RWPE1 (cell line): ENCODE measurements at regions not wholly inside any gene's neighbourhood (a gene's known extent, or its start where the extent isn't known, plus 50 kb on each side); places are given as distances from the start of the nearest gene placed in this dataset.

Source experiments
- CTCF ChIA-PET: fragments of 350-600 bp; sonication (Branson Sonifier 250); formaldehyde crosslinking; extraction: SDS; loops from one replicate; lab custom pipeline; 2021; lab: Yijun Ruan, JAX
- POLR2A ChIA-PET: fragments of 400-600 bp; formaldehyde crosslinking; extraction: SDS; loops from one replicate; lab custom pipeline; 2020; ENCODE audit warnings: antibody characterized with exemption; ENCODE audit not compliant: low non-redundant PET; lab: Yijun Ruan, JAX
- DNase-seq: peaks from one replicate; pipeline ENCODE4 v3.0.0; 2012; ENCODE audit warnings: low spot score
- H3K27ac ChIP-seq: fragments of 450-650 bp; 2 replicates; pipeline ENCODE4 v1.5.1; 2017
- TF ChIP-seq, protein P1 (sequence below): fragments of 450-650 bp; conservative IDR thresholded peaks from 2 replicates; pipeline ENCODE4 v1.5.1; 2017; ENCODE audit warnings: low read depth, mild to moderate bottlenecking

DNA sequence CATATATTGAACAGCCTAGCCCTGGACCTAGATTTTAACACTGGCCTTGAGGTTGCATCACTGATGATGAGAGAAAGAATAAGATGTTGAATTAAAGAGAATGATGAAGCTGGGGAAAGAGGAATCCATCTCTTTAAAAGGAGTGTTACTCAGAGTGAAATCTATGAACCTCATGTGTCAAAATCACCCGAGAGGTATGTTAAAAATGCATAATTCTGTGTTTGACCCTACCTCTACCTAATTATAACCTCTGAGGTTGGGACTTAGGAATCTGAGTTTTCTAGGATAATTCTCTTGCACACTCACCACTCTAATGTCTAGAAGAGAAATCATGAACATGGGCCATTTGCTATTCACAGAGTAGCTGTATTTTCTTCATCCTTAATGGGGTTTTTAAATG is 479.4 kb downstream of the ENC1 start:
- ChIA-PET POLR2A (no interaction called here), CTCF (interaction anchor here (0.5 kb wide), 1 partner anchor 135 kb away, joined by 3 read pairs; no protein-coding TSS in a partner anchor)
- H3K27ac ChIP-seq: no peak overlapping the region
- no peak for DNase-seq
- TF ChIP-seq, protein P1, sequence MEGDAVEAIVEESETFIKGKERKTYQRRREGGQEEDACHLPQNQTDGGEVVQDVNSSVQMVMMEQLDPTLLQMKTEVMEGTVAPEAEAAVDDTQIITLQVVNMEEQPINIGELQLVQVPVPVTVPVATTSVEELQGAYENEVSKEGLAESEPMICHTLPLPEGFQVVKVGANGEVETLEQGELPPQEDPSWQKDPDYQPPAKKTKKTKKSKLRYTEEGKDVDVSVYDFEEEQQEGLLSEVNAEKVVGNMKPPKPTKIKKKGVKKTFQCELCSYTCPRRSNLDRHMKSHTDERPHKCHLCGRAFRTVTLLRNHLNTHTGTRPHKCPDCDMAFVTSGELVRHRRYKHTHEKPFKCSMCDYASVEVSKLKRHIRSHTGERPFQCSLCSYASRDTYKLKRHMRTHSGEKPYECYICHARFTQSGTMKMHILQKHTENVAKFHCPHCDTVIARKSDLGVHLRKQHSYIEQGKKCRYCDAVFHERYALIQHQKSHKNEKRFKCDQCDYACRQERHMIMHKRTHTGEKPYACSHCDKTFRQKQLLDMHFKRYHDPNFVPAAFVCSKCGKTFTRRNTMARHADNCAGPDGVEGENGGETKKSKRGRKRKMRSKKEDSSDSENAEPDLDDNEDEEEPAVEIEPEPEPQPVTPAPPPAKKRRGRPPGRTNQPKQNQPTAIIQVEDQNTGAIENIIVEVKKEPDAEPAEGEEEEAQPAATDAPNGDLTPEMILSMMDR: no peak

DNA sequence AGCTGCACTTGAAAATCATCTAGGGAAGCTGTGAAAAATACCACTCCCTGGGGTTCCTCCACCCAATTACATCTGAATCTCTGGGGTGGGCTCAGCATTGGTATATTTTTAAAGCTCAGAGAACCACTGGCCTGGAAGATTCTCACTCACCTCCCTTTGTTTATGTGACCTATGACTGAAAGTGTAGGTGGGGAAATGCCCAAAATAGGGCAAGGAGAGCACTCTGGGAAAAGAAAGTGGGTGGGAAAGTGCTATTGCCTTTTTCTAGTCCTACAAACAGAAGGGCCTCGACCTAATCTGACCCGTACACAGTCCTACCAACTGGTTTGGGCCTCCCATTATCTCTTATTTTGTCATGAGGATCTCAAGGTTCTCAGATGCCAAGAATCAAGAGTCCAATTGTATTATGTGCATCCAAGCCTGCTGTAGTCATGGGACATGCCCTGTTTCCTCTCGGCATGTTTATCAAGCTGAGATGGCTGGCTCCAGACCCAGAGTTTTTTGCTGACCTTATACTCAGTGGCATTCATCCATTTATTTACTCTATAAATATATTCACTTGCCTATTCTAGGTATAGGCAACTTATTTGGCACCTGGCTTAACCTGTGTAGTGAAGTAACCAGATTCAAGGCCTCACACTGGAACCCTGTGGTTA is 483.7 kb downstream of the ENC1 start:
- no peak for DNase-seq
- TF ChIP-seq, protein P1: no peak
- H3K27ac ChIP-seq: no peak overlapping the region
- ChIA-PET CTCF (no interaction called here), POLR2A (no interaction called here)

DNA sequence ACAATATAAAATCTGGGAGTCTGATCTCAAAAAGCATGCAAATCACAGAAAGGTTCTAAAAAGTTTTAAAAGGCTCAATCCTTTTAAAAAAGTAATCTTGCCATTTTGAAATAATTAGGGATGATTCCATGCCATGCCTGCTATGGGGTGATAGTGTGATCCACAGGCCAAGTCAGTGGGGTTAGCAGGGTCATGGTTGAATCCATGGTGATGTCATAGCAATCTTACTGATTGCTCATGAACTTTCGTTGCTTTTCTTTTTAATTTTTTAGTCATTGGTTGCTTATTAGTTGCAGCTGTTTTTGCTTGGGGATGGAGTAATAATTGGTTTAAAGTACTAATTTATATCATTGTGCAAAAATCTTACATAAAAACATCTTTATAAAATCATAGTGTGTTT is 485.0 kb downstream of the ENC1 start:
- ChIA-PET POLR2A (no interaction called here), CTCF (no interaction called here)
- H3K27ac ChIP-seq: no peak overlapping the region
- TF ChIP-seq, protein P1: no peak
- DNase-seq: no peak

DNA sequence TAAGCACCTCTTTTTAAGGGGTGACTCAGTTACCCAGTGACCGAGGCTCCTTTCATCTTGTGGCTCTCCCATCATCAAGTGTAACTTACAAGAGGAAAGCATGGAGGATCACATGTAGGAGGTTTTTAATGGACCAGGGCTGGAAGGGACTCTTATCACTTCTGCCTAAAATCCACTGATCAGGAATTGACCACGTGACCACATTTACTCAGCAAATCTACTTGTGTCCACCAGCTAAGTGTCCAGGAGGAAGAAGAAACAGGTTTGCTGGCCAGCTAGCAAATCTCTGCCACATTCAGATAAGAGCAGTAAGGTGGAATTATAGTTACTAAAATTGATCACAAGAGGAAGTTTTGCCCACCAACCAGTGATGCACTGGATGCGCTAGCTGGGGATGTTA is 486.0 kb downstream of the ENC1 start:
- no peak for DNase-seq
- no peak overlapping the region for H3K27ac ChIP-seq
- CTCF ChIA-PET: interaction anchor here (0.6 to 0.7 kb wide), 2 partner anchors 486 to 593 kb away, joined by 3 to 4 read pairs; no protein-coding TSS in a partner anchor
- POLR2A ChIA-PET: no interaction called here
- TF ChIP-seq, protein P1: no peak

DNA sequence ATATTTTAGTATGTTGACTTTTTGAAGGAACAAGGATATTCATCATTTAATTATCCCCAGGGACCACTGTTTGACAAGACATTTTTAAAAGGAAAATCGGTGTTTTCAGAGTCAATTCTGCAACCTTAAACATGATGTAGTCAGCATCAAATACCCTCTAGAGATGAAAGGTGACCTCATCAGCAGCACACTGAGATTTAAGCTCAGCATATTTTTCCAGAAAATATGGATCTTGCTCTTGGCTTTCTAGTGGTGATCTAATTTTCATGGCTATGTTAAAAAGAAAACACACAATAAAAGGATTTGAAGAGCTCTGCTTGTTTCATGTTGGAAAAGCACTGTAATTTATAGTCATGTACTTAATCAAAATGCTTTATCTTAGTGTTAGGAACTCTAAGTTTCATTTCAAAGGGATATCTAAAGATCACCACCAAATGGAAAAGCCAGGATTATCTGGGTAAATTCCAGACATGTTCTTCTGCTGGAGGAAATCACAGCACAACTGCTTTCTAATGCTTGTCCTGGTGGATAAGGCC is 487.2 kb downstream of the ENC1 start:
- POLR2A ChIA-PET: no interaction called here
- CTCF ChIA-PET: no interaction called here
- DNase-seq: no peak
- H3K27ac ChIP-seq: no peak overlapping the region
- TF ChIP-seq, protein P1: no peak

DNA sequence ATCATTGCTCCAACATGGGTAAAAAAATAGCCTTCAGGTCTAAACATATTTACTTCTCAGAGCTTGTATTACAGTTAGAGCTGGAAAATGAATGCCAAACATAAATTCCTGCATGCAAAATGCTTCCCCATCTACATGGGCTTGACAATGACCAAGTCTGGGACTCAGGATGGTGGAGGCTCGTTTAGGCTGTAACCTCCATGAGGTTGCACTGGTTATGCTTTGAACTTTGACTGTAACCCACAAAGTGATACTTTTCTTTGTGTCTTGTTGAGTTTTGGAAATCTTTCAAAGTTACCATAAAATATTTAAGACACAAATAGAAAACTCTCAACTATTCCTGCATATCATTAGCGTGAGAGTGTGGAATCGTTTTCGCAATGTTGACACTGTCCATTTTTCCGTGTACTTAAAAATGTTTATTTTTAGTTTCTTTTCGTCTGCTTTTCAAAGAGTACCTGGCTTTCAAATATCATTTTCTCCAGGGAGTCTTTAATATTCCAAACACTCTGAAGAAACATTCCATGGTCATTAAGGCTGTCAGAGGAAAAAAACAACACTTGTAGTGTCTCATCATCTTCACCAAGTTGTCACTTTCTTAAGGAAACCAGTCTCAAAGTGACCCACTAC is 487.8 kb downstream of the ENC1 start:
- ChIA-PET CTCF (no interaction called here), POLR2A (no interaction called here)
- no peak overlapping the region for H3K27ac ChIP-seq
- DNase-seq: no peak
- TF ChIP-seq, protein P1: no peak
